ENCODE measurements at regions not wholly inside any gene's neighbourhood (a gene's known extent, or its start where the extent isn't known, plus 50 kb on each side); places are given as distances from the start of the nearest gene placed in this dataset.

- TF ChIP-seq ZBTB33 (CRISPR knock-in tag; IDR thresholded peaks at IDR 0.05) (no peak), ZNF274 (IDR thresholded peaks at IDR 0.05; ENCODE audit: borderline replicate concordance, low read depth, low read length) (no peak), ZNF586 (CRISPR knock-in tag; conservative IDR thresholded peaks at IDR 0.05) (no peak)
These were observed 82.0 kb upstream of the NT5C1B start for GRCh38 chr2:18671363-18671762.
